ENCODE measurements at regions not wholly inside any gene's neighbourhood (a gene's known extent, or its start where the extent isn't known, plus 50 kb on each side); places are given as distances from the start of the nearest gene placed in this dataset.

DNA sequence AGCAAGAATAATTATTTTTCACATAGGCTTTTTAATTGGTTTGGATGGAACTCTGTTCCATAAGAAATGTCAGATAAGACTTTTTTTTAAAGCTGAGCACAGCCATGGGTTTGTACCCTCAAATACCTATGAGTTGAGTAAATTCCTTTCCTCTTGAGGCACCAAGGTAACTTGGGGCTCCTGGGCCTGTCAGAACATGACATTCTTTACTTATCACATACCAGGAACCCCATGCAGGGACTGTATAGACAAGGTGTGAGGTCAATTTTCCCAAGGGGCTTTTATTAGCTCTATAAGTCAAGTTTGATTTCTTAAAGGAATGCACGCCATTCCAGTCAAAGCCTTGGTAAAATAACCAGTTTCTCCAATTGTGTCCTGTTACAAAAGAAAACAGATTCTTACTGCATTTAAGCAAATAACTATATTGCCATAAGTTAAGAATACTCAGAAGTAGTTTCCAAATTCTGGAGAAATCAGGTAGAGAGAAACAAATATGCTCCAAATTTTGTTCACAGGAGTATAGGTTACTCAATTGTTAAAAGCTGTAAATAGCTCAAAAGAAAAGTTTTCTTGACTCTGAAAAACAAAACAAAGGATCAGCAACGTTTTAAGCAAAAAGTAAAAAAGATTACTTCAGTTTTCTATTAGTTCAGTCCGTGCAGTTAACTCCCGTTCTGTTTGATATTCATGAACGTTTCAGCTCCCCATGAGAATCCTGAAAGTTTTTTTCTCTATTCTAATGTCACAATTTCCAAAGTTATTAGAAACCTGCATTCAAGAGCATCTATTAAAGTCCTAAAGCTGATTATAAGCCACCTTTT lies 167.5 kb upstream of the NAMPT start:
- TF ChIP-seq POLR2A (IDR thresholded peaks at IDR 0.05; ENCODE audit: low read length): no peak
- no peak for TF ChIP-seq GATA1 (IDR thresholded peaks at IDR 0.05; ENCODE audit: low read depth, low read length)

Data from erythroblast (primary cell).